Motor neuron (in vitro differentiated cells): ENCODE measurements at regions not wholly inside any gene's neighbourhood (a gene's known extent, or its start where the extent isn't known, plus 50 kb on each side); places are given as distances from the start of the nearest gene placed in this dataset.

Experiments used
- ATAC-seq, 8 experiments: fragments of 200-7000 bp; cut with Tn5 transposase; replicated peaks in 6 of 8; 2 replicates each; pipeline ENCODE4 v1.8.0; 2021; ENCODE audit warnings: mild to moderate bottlenecking in 8 of 8, moderate library complexity in 8 of 8
- H3K27ac ChIP-seq, 2 donors: fragments of 250-450 bp; sonication (Bioruptor Pico); 2 replicates each; pipeline ENCODE4 v1.9.0; 2021; ENCODE audit warnings: antibody characterized with exemption in 2 of 2, mild to moderate bottlenecking in 2 of 2, moderate library complexity in 1 of 2
- H3K4me1 ChIP-seq, 2 donors: fragments of 250-450 bp; sonication (Bioruptor Pico); replicated peaks in 1 of 2; 2 replicates each; pipeline ENCODE4 v1.6.1; 2021; ENCODE audit warnings: antibody characterized with exemption in 2 of 2, mild to moderate bottlenecking in 2 of 2, moderate library complexity in 1 of 2
- H3K4me3 ChIP-seq, 5 donors: fragments of 250-450 bp; sonication (Bioruptor Pico); 2 replicates each; pipeline ENCODE4 v1.9.0; 2021; ENCODE audit warnings: antibody characterized with exemption in 5 of 5, mild to moderate bottlenecking in 5 of 5, moderate library complexity in 4 of 5
- WGBS, 10 experiments: fragments of 450-650 bp; shearing (Covaris generic); methylation state at CpG; one replicate each; pipeline ENCODE4 v1.0.0; 2022; 5-methylcytosine and 5-hydroxymethylcytosine counted together
- in situ Hi-C, 9 experiments: fragments of 400-800 bp; cut with MboI; loops; one replicate each; pipeline ENCODE4 v1.15.0; 2021; ENCODE audit warnings: low sequenced_read_pairs in 9 of 9, low pct_unique_long_range_greater_than_20kb in 2 of 9; ENCODE audit not compliant: unreplicated experiment in 9 of 9

DNA sequence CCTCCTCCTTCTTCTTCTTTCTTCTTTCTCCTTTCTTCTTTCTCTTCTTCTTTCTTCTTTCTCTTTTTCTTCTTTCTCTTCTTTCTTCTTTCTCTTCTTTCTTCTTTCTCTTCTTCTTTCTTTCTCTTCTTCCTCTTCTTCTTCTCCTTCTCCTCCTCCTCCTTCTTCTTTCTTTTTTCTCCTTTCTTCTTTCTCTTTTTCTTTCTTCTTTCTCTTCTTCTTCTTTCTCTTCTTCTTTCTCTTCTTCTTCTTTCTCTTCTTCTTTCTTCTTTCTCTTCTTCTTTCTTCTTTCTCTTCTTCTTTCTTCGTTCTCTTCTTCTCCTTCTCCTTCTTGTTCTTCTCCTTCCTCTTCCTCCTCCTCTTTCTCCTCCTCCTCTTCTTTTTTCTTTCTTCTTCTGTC is 1230.7 kb upstream of the USP15 start:
- 0 to 83% (median 66%) methylated on average over 1 of the region's 1 CpG; no CpG with 5 or more reads in 1 of the 10 experiments for WGBS, 10 experiments
- ATAC-seq = no peak

DNA sequence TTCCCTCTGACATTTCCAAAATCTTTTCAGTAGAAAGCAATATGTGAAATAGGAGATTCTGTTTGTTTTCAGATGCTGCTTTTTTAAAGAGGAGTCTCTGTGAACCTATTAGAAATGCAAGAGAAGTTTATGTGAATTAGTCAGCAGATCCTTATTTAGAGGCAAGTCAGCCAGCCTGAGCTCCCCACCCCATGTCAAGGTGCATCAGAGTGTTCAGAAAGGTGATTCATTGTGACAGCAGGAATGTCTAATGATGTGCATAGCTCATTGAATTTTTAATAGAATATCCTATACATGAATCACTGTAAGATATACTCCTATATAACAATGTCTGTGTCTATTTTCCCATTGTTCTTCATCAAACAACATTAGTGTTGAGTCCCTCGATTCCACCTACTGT is 1222.4 kb upstream of the USP15 start:
- 0 to 91% (median 67%) methylated on average over 1 of the region's 1 CpG; no CpG with 5 or more reads in 3 of the 10 experiments for WGBS, 10 experiments
- H3K4me3 ChIP-seq = no peak overlapping the region
- ATAC-seq = no peak
- H3K4me1 ChIP-seq = no peaks in the 10 kb centered on the region
- in situ Hi-C loops = no loop called here
- no peak overlapping the region for H3K27ac ChIP-seq

More for the DNA sequence above, 1230.7 kb upstream of the USP15 start:
- Histone ChIP-seq H3K4me1 (no peaks in the 10 kb centered on the region), H3K4me3 (no peak overlapping the region), H3K27ac (no peak overlapping the region)
- in situ Hi-C loops = no loop called here

GRCh38 chr12:61043838-61044237 is 1216.4 kb upstream of the USP15 start:
- no peak overlapping the region for H3K27ac ChIP-seq
- 5 to 100% (median 83%) methylated on average over 1 to 3 of the region's 3 CpGs; no CpG with 5 or more reads in 1 of the 10 experiments for WGBS, 10 experiments
- no peak overlapping the region for H3K4me3 ChIP-seq
- H3K4me1 ChIP-seq = no peaks in the 10 kb centered on the region
- in situ Hi-C loops = no loop called here
- no peak for ATAC-seq

- 0 to 100% (median 87%) methylated on average over 2 to 3 of the region's 3 CpGs; no CpG with 5 or more reads in 1 of the 10 experiments for WGBS, 10 experiments
- no peak overlapping the region for H3K4me3 ChIP-seq
- H3K4me1 ChIP-seq = no peaks in the 10 kb centered on the region
- no peak overlapping the region for H3K27ac ChIP-seq
- in situ Hi-C loops = no loop called here
- no peak for ATAC-seq
These were observed 1215.4 kb upstream of the USP15 start for GRCh38 chr12:61044766-61045165.

DNA sequence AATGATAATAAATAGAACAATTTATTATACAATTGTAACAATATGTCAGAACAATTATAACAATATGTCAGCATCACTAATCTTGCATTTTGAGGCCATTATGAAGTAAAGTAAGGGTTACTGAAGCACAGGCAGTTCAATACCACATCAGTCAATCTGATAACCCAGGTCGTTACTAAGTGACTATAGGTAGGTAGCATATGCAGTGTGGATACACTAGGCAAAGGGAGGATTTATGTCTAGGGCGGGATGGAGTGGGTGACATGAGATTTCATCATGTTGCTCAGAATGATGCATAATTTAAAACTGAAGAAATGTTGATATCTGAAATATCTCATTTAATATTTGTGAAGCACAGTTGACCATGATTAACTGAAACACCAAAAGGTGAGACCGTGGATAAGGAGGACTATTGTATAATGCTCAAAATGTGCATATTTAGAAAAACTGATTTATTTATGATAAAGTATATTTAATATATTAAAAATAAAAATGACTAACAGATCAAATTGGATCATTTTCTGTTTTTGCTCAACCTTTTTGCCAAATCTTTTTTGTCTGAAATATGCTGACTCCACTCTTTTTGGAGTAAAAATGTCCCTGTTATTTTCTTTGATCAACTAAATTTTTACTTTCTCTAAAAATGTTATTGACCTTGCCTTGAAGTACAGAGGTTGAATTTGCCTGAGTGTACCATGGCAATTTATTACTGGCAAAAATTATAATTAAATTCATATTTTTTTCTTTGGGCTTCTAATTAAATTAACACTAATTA is 1189.4 kb upstream of the USP15 start:
- peak in 5 of 8 experiments; percentile 22 to 99 (median 79) for ATAC-seq
- H3K4me3 ChIP-seq = no peak overlapping the region
- H3K27ac ChIP-seq = peak overlapping the region in 1 of 2 donors; percentile 58
- peaks cover 5 to 8% of the 10 kb centered on the region in 2 donors for H3K4me1 ChIP-seq
- 0 to 100% (median 46%) methylated on average over 1 to 3 of the region's 3 CpGs; no CpG with 5 or more reads in 1 of the 10 experiments for WGBS, 10 experiments
- in situ Hi-C loops = no loop called here

GRCh38 chr12:61072717-61073116 is 1187.5 kb upstream of the USP15 start:
- Histone ChIP-seq H3K4me3 (no peak overlapping the region), H3K4me1 (peaks cover 5 to 8% of the 10 kb centered on the region in 2 donors), H3K27ac (no peak overlapping the region)
- in situ Hi-C loops = no loop called here
- ATAC-seq = no peak

DNA sequence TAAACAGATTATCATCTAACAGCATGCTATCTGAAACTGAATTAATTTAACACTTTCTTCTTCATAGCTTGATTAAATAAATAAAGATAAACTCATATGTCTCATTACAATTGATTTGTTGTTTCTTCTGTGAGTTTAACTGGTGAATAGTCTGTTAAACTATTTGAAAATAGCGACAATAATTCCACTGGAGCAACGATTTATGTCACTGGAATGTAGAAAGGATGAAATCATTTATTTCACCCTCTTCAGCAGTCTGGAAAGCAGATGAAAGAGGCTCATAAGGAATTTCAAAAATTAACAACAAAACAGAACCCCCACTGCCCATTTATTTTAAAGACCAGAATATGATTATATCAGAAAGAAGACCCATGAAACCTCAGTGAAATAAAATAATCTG is 1165.1 kb upstream of the USP15 start:
- Histone ChIP-seq H3K4me3 (no peak overlapping the region), H3K4me1 (no peaks in the 10 kb centered on the region), H3K27ac (no peak overlapping the region)
- ATAC-seq = peak in 1 of 8 experiments; percentile 40
- in situ Hi-C loops = no loop called here
- WGBS, 10 experiments = 0 to 83% (median 47%) methylated on average over 1 to 2 of the region's 2 CpGs

- Histone ChIP-seq H3K4me1 (no peaks in the 10 kb centered on the region), H3K4me3 (no peak overlapping the region), H3K27ac (no peak overlapping the region)
- no peak for ATAC-seq
- WGBS, 10 experiments = 0 to 96% (median 72%) methylated on average over 1 to 5 of the region's 7 CpGs; no CpG with 5 or more reads in 4 of the 10 experiments
- in situ Hi-C loops = no loop called here
These were observed 1162.1 kb upstream of the USP15 start for GRCh38 chr12:61098031-61098580.

DNA sequence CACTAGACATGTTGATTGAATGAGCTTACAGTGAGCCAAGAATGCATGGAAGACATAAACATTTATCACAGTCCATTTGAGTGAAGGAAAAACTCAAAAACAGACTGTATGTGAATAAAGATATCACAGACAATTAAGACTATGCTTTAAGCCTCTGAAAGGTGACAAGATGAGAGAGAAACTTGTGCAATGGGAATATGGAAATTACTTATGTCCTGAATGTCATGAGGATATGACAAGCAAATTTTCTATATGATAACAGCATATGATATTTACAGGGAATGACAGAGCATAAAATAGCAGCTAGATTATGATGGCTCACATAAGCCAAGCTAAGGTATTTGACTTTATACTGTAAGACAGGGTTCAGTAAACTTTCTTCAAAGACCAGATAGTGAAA is 1153.1 kb upstream of the USP15 start:
- ATAC-seq = no peak
- Histone ChIP-seq H3K4me1 (peaks cover 0 to 6% of the 10 kb centered on the region in 2 donors), H3K4me3 (no peak overlapping the region), H3K27ac (no peak overlapping the region)
- in situ Hi-C loops = no loop called here

DNA sequence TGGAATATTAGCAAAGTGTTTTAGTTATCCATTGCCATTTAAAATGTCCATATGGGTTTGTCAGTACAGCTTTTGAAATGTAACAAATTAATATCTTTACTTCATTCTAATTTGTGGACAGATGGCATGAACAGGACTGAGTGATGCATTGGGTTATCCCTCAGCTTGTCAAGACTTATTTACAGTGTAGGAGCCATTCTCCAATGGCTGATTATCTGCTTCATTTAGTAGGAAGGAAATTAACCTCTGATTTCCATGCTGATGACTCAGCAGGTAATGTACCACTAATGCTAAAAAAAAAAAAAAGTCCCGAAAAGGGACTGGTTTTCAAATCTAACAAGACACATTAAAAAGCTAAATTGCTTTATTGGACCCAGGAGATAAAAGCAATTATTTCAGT is 1149.0 kb upstream of the USP15 start:
- 7 to 90% (median 67%) methylated on average over 1 of the region's 1 CpG; no CpG with 5 or more reads in 1 of the 10 experiments for WGBS, 10 experiments
- H3K4me3 ChIP-seq = no peak overlapping the region
- peak in 4 of 8 experiments; percentile 55 to 86 (median 72) for ATAC-seq
- H3K27ac ChIP-seq = no peak overlapping the region
- peaks cover 0 to 6% of the 10 kb centered on the region in 2 donors for H3K4me1 ChIP-seq
- in situ Hi-C loops = no loop called here

- H3K27ac ChIP-seq = no peak overlapping the region
- in situ Hi-C loops = no loop called here
- WGBS, 10 experiments = 0 to 88% (median 60%) methylated on average over 1 to 3 of the region's 3 CpGs; no CpG with 5 or more reads in 1 of the 10 experiments
- H3K4me1 ChIP-seq = no peaks in the 10 kb centered on the region
- H3K4me3 ChIP-seq = no peak overlapping the region
- no peak for ATAC-seq
These were observed 1122.4 kb upstream of the USP15 start for GRCh38 chr12:61137677-61138414.

DNA sequence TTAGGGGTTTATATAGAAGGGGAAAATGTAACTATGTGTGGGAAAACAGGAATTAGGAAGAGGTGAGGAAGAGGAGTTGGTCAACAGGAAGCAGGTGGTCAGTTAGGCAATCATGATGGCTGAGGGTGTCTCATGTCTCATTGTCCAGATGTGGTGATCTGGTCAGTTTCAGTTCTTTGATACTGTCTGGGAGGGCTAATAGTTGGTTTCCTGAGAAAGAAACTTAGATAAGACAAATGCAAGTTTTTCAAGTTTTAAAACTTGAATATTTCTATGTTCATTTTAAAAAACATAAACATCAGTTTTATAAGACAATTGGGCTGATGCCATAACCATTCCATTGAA is 1121.8 kb upstream of the USP15 start:
- Histone ChIP-seq H3K27ac (no peak overlapping the region), H3K4me3 (no peak overlapping the region), H3K4me1 (no peaks in the 10 kb centered on the region)
- in situ Hi-C loops = no loop called here
- no peak for ATAC-seq

DNA sequence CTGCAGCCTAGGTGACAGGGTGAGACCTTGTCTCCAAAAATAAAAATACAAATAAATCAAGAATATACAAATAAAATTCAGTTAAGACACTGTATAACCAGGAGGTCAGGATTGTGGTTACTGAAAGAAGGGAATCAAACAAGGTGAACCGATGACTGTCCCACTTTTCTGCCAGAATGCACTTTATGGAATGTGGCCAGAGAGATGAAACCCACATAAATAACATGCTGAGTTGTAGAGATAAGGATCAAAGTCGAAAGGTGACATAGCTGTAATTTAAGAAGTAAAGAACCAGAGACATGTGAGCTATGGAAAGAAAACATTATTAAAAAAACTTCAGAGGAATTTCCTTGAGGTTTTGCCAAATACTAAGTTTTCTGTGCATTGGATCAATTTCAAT is 1098.2 kb upstream of the USP15 start:
- no peak for ATAC-seq
- in situ Hi-C loops = no loop called here
- WGBS, 10 experiments = 0 to 100% (median 58%) methylated on average over 1 to 2 of the region's 2 CpGs

More for the DNA sequence above, 1098.2 kb upstream of the USP15 start:
- Histone ChIP-seq H3K4me1 (no peaks in the 10 kb centered on the region), H3K4me3 (no peak overlapping the region), H3K27ac (no peak overlapping the region)
